CD4-positive, alpha-beta T cell (primary cell): ENCODE measurements at regions not wholly inside any gene's neighbourhood (a gene's known extent, or its start where the extent isn't known, plus 50 kb on each side); places are given as distances from the start of the nearest gene placed in this dataset.

Source experiments
- ATAC-seq: fragments of 200-7000 bp; cut with Tn5 transposase; one replicate; pipeline ENCODE4 v1.10.0; 2022; ENCODE audit warnings: mild to moderate bottlenecking; ENCODE audit not compliant: poor library complexity
- CTCF ChIA-PET: fragments of 350-600 bp; sonication (Branson Sonifier 250); formaldehyde crosslinking; loops from one replicate; lab custom pipeline; 2021; ENCODE audit warnings: antibody characterized with exemption, inconsistent platforms; lab: Charles Lee
- POLR2A ChIA-PET: fragments of 350-600 bp; sonication (Branson Sonifier 250); formaldehyde crosslinking; loops from one replicate; lab custom pipeline; 2021; ENCODE audit warnings: antibody characterized with exemption, inconsistent platforms; lab: Charles Lee
- DNase-seq, 14 experiments: peaks; one replicate each; pipeline ENCODE4 v3.0.0-alpha.2; 2013 to 2020; ENCODE audit warnings: mixed read lengths in 2 of 14
- H3K27ac ChIP-seq, 2 donors: one replicate each; pipeline versions ENCODE4 v1.5.1 to v1.7.0; 2013; ENCODE audit warnings: low read length in 2 of 2, low read depth in 1 of 2, mild to moderate bottlenecking in 1 of 2
- H3K27me3 ChIP-seq, 2 experiments: 1 replicate in 1 of 2; 2 replicates in 1 of 2; pipeline versions ENCODE4 v1.6.1 to v1.7.0; 2013; ENCODE audit warnings: low read length in 2 of 2, control low read depth in 1 of 2, mild to moderate bottlenecking in 1 of 2, moderate library complexity in 1 of 2; ENCODE audit not compliant: insufficient read depth in 2 of 2, control insufficient read depth in 1 of 2
- H3K36me3 ChIP-seq: one replicate; pipeline ENCODE4 v1.6.1; 2013; ENCODE audit warnings: low read length, control low read depth; ENCODE audit not compliant: insufficient read depth
- H3K4me1 ChIP-seq: one replicate; pipeline ENCODE4 v1.6.1; 2013; ENCODE audit warnings: low read length, control low read depth; ENCODE audit not compliant: insufficient read depth
- H3K4me3 ChIP-seq: one replicate; pipeline ENCODE4 v1.5.1; 2013; ENCODE audit warnings: mild to moderate bottlenecking, low read length, moderate library complexity
- H3K9me3 ChIP-seq, 2 experiments: 1 replicate in 1 of 2; 2 replicates in 1 of 2; pipeline versions ENCODE4 v1.6.1 to v1.7.0; 2013; ENCODE audit warnings: low read length in 2 of 2, mild to moderate bottlenecking in 2 of 2, control low read depth in 1 of 2, moderate library complexity in 1 of 2; ENCODE audit not compliant: control insufficient read depth in 1 of 2, insufficient read depth in 1 of 2
- H3K27ac Mint-ChIP-seq: one replicate; pipeline ENCODE4 v1.8.0; 2020; ENCODE audit warnings: mixed read lengths
- H3K27me3 Mint-ChIP-seq: one replicate; pipeline ENCODE4 v1.8.0; 2021; ENCODE audit warnings: mixed read lengths
- H3K36me3 Mint-ChIP-seq: one replicate; pipeline ENCODE4 v1.8.0; 2021; ENCODE audit warnings: low read depth, mixed read lengths
- H3K4me1 Mint-ChIP-seq: one replicate; pipeline ENCODE4 v1.8.0; 2021; ENCODE audit warnings: low read depth, mixed read lengths
- H3K4me3 Mint-ChIP-seq: one replicate; pipeline ENCODE4 v1.8.0; 2020; ENCODE audit warnings: mild to moderate bottlenecking, mixed read lengths
- H3K9me3 Mint-ChIP-seq: one replicate; pipeline ENCODE4 v1.8.0; 2020; ENCODE audit warnings: mixed read lengths
- intact Hi-C, 2 experiments: fragments of 100-400 bp; cut with DNase I in 1 of 2; cut with micrococcal nuclease in 1 of 2; formaldehyde crosslinking; loops; one replicate each; pipeline versions ENCODE4 v1.15.1 to v1.9.0; 2023 to 2025; cut with DNase I, micrococcal nuclease
- TF ChIP-seq, protein P1 (sequence below): fragments of 200-600 bp; IDR thresholded peaks from one replicate; pipeline ENCODE4 v1.8.0; 2022; ENCODE audit warnings: antibody characterized with exemption, mild to moderate bottlenecking

- DNase-seq (no peak), ATAC-seq (no peak)
- Mint-ChIP-seq H3K4me3 (no peak overlapping the region), H3K9me3 (peaks cover 3% of the 10 kb centered on the region), H3K27ac (peak overlapping the region; percentile 81), H3K27me3 (no peaks in the 10 kb centered on the region), H3K36me3 (peaks cover 11% of the 10 kb centered on the region), H3K4me1 (peaks cover 55% of the 10 kb centered on the region)
- H3K27me3 ChIP-seq, result no peaks in the 10 kb centered on the region
- H3K36me3 ChIP-seq, result no peaks in the 10 kb centered on the region
- H3K9me3 ChIP-seq, result peaks cover 0 to 7% of the 10 kb centered on the region in 2 experiments
- ChIA-PET CTCF (no interaction called here), POLR2A (interaction anchor here (1.1 to 1.7 kb wide), 5 partner anchors 18 to 133 kb away, joined by 3 to 8 read pairs (median 5); partner anchors contain the start of gene BTG1)
- no peak overlapping the region for H3K27ac ChIP-seq
- H3K4me1 ChIP-seq, result peaks cover 12% of the 10 kb centered on the region
- TF ChIP-seq, protein P1, sequence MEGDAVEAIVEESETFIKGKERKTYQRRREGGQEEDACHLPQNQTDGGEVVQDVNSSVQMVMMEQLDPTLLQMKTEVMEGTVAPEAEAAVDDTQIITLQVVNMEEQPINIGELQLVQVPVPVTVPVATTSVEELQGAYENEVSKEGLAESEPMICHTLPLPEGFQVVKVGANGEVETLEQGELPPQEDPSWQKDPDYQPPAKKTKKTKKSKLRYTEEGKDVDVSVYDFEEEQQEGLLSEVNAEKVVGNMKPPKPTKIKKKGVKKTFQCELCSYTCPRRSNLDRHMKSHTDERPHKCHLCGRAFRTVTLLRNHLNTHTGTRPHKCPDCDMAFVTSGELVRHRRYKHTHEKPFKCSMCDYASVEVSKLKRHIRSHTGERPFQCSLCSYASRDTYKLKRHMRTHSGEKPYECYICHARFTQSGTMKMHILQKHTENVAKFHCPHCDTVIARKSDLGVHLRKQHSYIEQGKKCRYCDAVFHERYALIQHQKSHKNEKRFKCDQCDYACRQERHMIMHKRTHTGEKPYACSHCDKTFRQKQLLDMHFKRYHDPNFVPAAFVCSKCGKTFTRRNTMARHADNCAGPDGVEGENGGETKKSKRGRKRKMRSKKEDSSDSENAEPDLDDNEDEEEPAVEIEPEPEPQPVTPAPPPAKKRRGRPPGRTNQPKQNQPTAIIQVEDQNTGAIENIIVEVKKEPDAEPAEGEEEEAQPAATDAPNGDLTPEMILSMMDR, result no peak
- no peak overlapping the region for H3K4me3 ChIP-seq
- intact Hi-C loops, result loop anchor here in 1 of 2 experiments (5.0 kb wide), 1 partner anchor 45 kb away; no protein-coding TSS in a partner anchor
Measured at GRCh38 chr12:92012691-92013090, 133.0 kb downstream of the BTG1 start.

DNA sequence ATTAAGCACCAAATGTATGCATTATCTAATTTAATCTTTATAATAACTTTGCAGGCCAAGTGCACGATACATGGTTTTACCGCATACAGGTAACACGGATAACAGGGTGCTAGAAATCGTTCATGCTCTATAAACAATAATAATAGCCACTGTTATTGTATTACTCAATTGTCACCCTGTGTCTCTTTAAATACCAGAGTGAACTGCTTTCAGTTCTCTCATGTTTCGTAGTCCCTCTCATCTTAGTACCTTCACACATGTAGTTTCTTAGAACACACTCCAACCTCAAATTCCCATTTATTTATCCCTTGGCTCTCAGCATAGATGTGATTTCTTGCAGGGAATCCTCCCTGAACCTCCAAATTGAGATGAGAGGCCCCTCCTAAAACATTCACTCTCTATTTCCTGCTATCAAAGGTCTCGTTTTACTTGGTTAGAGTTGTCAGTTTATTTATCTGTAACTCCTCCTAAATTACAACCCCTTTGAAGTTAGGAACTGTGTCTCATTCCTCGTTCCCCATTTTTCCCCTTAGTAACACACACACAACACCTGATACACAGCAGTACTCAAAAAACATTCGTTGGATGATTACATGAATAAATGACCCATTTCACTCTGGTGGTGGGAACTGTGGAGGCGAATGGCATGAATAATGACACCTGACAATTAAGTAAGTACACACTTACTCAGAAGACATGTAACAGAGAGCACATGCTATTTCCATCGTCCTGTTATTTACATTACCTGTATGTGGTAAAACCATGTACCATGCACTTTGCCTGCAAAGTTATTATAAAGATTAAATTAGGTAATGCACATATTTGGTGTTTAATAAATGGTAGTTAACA lies 134.6 kb downstream of the BTG1 start:
- Mint-ChIP-seq H3K4me1 (peaks cover 68% of the 10 kb centered on the region), H3K9me3 (peaks cover 3% of the 10 kb centered on the region), H3K27me3 (no peaks in the 10 kb centered on the region), H3K27ac (peak overlapping the region; percentile 81), H3K4me3 (peak overlapping the region; percentile 85), H3K36me3 (peaks cover 10% of the 10 kb centered on the region)
- Histone ChIP-seq H3K4me1 (peaks cover 12% of the 10 kb centered on the region), H3K9me3 (peaks cover 0 to 13% of the 10 kb centered on the region in 2 experiments), H3K27me3 (no peaks in the 10 kb centered on the region), H3K27ac (peak overlapping the region in 1 of 2 donors; percentile 21), H3K36me3 (no peaks in the 10 kb centered on the region), H3K4me3 (no peak overlapping the region)
- ChIA-PET CTCF (no interaction called here), POLR2A (interaction anchor here (0.6 to 2.7 kb wide), 13 partner anchors 9 to 232 kb away, joined by 3 to 26 read pairs (median 8); partner anchors contain the start of gene BTG1)
- DNase-seq (peak in 1 of 14 experiments; percentile 19), ATAC-seq (peak; percentile 56)
- TF ChIP-seq, protein P1, result no peak
- intact Hi-C loops, result loop anchor here in 1 of 2 experiments (5.0 kb wide), 1 partner anchor 46 kb away; no protein-coding TSS in a partner anchor

GRCh38 chr12:92010368-92010767 lies 135.3 kb downstream of the BTG1 start:
- ChIA-PET CTCF (no interaction called here), POLR2A (interaction anchor here (0.6 to 2.7 kb wide), 13 partner anchors 10 to 231 kb away, joined by 3 to 26 read pairs (median 8); partner anchors contain the start of gene BTG1)
- peaks cover 3% of the 10 kb centered on the region for H3K9me3 Mint-ChIP-seq
- intact Hi-C loops, result loop anchor here in 1 of 2 experiments (5.0 kb wide), 1 partner anchor 47 kb away; no protein-coding TSS in a partner anchor
- H3K4me1 Mint-ChIP-seq, result peaks cover 70% of the 10 kb centered on the region
- TF ChIP-seq, protein P1, result no peak
- peaks cover 0 to 13% of the 10 kb centered on the region in 2 experiments for H3K9me3 ChIP-seq
- no peak overlapping the region for H3K4me3 ChIP-seq
- no peak for DNase-seq
- peak overlapping the region; percentile 44 for H3K4me3 Mint-ChIP-seq
- peak overlapping the region; percentile 81 for H3K27ac Mint-ChIP-seq
- H3K36me3 ChIP-seq, result no peaks in the 10 kb centered on the region
- H3K36me3 Mint-ChIP-seq, result peaks cover 10% of the 10 kb centered on the region
- no peaks in the 10 kb centered on the region for H3K27me3 Mint-ChIP-seq
- H3K27me3 ChIP-seq, result no peaks in the 10 kb centered on the region
- ATAC-seq, result no peak
- no peak overlapping the region for H3K27ac ChIP-seq
- H3K4me1 ChIP-seq, result peaks cover 12% of the 10 kb centered on the region
